ENCODE measurements at regions not wholly inside any gene's neighbourhood (a gene's known extent, or its start where the extent isn't known, plus 50 kb on each side); places are given as distances from the start of the nearest gene placed in this dataset.
"Not testable (repeated sequence)": the region's sequence is repeated elsewhere in the genome, so short reads cannot be mapped to it uniquely, and the experiment has no call there.

GRCh38 chr2:153420394-153420793, 58.2 kb downstream of the RPRM start:
- H3K9me3 ChIP-seq (replicated peaks): no peaks in the 10 kb centered on the region; the same call in 1 of the 2 replicates
- H3K27me3 ChIP-seq (replicated peaks): no peaks in the 10 kb centered on the region
- no peaks in the 10 kb centered on the region for H3K4me1 ChIP-seq (replicated peaks)
- H3K36me3 ChIP-seq: no peaks in the 10 kb centered on the region
- H3K27ac ChIP-seq: no peak overlapping the region
- no peak for DNase-seq (ENCODE audit: low read depth in 1 of 2, low spot score in 2 of 2)
- H3K4me3 ChIP-seq: no peak overlapping the region

DNA sequence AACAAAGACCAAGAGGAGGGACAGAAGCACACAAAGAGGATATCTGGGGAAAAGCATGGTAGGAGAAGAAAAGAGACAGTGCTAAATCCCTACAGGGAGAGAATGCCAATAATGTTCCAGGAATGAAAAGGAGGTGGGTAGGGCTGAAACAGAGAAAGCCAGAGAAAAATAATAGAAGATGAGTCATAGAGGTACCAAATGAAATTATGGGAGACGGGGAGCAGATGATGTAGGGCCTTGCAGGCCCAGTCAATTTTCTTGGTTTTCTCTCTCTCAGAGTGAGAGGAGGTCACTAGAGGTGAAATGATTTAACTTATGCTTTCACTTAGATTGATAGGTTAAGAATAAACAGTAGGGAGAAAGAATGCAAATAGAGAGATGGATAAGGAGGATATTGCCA, 61.5 kb downstream of the RPRM start:
- Histone ChIP-seq H3K9me3 (replicated peaks) (no peaks in the 10 kb centered on the region; the same call in 1 of the 2 replicates), H3K36me3 (no peaks in the 10 kb centered on the region), H3K4me3 (no peak overlapping the region), H3K4me1 (replicated peaks) (no peaks in the 10 kb centered on the region), H3K27ac (no peak overlapping the region), H3K27me3 (replicated peaks) (no peaks in the 10 kb centered on the region)
- no peak for DNase-seq (ENCODE audit: low read depth in 1 of 2, low spot score in 2 of 2)

DNA sequence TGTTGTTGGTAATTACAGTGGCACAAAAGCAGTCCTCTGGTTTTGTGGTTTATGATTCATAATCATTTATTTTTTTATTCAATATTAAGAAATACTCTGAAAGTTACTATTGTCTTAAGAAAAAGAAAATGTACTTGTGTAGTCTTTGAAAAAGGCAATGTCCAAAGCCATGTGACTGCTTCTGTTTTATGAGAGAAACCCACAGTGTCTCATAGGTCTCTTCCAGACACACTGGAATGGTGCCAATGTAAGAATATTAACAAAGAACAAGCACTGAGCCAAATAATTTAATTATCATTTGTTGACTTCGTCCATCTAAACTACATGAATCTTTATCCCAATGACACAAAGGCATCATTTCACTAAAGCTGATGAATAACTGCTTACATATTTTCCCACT, 62.5 kb downstream of the RPRM start:
- H3K27me3 ChIP-seq (replicated peaks): no peaks in the 10 kb centered on the region
- no peaks in the 10 kb centered on the region; the same call in 1 of the 2 replicates for H3K9me3 ChIP-seq (replicated peaks)
- H3K4me1 ChIP-seq (replicated peaks): no peaks in the 10 kb centered on the region
- no peak overlapping the region for H3K4me3 ChIP-seq
- no peak overlapping the region for H3K27ac ChIP-seq
- H3K36me3 ChIP-seq: no peaks in the 10 kb centered on the region
- no peak for DNase-seq (ENCODE audit: low read depth in 1 of 2, low spot score in 2 of 2)

DNA sequence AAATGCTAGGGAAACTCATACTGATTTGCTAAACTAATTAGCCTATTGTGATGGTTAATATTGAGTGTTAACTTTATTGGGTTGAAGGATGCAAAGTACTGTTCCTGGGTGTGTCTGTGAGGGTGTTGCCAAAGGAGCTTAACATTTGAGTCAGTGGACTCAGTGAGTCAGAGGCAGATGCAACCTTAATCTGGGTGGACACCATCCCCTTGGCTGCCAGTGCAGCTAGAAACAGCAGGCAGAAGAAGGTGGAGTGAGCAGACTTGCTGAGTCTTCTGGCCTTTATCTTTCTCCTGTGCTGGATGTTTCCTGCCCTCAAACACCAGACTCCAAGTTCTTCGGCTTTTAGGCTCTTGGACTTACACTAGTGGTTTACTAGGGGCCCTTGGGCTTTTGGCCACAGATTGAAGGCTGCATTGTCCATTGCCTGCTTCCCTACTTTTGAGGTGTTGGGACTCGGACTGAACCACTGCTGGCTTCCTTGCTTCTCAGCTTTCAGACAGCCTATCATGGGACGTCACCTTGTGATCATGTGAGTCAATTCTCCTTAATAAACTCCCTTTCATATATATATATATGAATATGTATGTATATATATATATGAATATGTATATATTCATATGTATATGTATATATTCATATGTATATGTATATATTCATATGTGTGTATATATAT, 69.7 kb downstream of the RPRM start:
- Histone ChIP-seq H3K4me3 (no peak overlapping the region), H3K27me3 (replicated peaks) (no peaks in the 10 kb centered on the region), H3K36me3 (no peaks in the 10 kb centered on the region), H3K9me3 (replicated peaks) (no peaks in the 10 kb centered on the region), H3K27ac (no peak overlapping the region), H3K4me1 (replicated peaks) (no peaks in the 10 kb centered on the region)
- DNase-seq (ENCODE audit: low read depth in 1 of 2, low spot score in 2 of 2): no peak

DNA sequence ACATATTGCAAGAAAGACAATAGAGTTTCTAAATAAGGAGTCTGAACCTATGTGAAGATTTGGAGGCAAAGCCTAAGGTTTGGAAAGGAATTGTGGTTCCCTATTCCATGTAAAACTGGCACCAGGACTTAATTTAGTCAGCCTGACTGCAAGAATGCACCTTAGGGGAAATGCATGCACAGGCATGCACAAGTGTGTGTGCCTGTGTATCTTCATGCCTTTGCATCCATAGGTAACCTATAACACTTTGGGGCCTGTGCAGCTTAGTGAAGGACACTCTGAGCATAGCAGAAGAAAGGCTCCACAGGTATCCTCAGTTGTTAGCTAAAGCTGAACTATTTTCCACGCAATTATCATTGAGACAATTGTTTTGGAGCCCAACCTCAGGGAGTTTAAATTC, 73.4 kb downstream of the RPRM start:
- no peak overlapping the region for H3K4me3 ChIP-seq

GRCh38 chr2:153404792-153405191, 73.8 kb downstream of the RPRM start:
- Histone ChIP-seq H3K4me1 (replicated peaks) (no peaks in the 10 kb centered on the region), H3K36me3 (no peaks in the 10 kb centered on the region), H3K4me3 (no peak overlapping the region), H3K9me3 (replicated peaks) (no peaks in the 10 kb centered on the region), H3K27me3 (replicated peaks) (no peaks in the 10 kb centered on the region), H3K27ac (no peak overlapping the region)
- no peak for DNase-seq (ENCODE audit: low read depth in 1 of 2, low spot score in 2 of 2)

More for the DNA sequence above, 73.4 kb downstream of the RPRM start:
- Histone ChIP-seq H3K36me3 (no peaks in the 10 kb centered on the region), H3K9me3 (replicated peaks) (no peaks in the 10 kb centered on the region), H3K27ac (no peak overlapping the region), H3K4me1 (replicated peaks) (no peaks in the 10 kb centered on the region), H3K27me3 (replicated peaks) (no peaks in the 10 kb centered on the region)
- no peak for DNase-seq (ENCODE audit: low read depth in 1 of 2, low spot score in 2 of 2)

GRCh38 chr2:153403940-153404339, 74.6 kb downstream of the RPRM start:
- no peak overlapping the region for H3K4me3 ChIP-seq
- H3K9me3 ChIP-seq (replicated peaks): no peaks in the 10 kb centered on the region
- no peaks in the 10 kb centered on the region for H3K27me3 ChIP-seq (replicated peaks)
- no peak overlapping the region for H3K27ac ChIP-seq
- no peak for DNase-seq (ENCODE audit: low read depth in 1 of 2, low spot score in 2 of 2)
- H3K36me3 ChIP-seq: no peaks in the 10 kb centered on the region
- no peaks in the 10 kb centered on the region for H3K4me1 ChIP-seq (replicated peaks)

DNA sequence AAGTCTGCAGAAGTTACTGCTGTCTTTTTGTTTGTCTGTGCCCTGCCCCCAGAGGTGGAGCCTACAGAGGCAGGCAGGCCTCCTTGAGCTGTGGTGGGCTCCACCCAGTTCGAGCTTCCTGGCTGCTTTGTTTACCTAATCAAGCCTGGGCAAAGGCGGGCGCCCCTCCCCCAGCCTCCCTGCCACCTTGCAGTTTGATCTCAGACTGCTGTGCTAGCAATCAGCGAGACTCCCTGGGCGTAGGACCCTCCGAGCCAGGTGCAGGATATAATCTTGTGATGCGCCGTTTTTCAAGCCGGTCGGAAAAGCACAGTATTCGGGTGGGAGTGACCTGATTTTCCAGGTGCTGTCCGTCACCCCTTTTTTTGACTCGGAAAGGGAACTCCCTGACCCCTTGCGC, 75.2 kb downstream of the RPRM start:
- H3K27ac ChIP-seq; DNase-seq (ENCODE audit: low read depth in 1 of 2, low spot score in 2 of 2); H3K4me1 ChIP-seq (replicated peaks); H3K4me3 ChIP-seq; H3K36me3 ChIP-seq; H3K27me3 ChIP-seq (replicated peaks); H3K9me3 ChIP-seq (replicated peaks): not testable (repeated sequence)

GRCh38 chr2:153394686-153395085, 83.9 kb downstream of the RPRM start:
- H3K36me3 ChIP-seq: no peaks in the 10 kb centered on the region
- H3K4me3 ChIP-seq: no peak overlapping the region
- H3K9me3 ChIP-seq (replicated peaks): no peaks in the 10 kb centered on the region
- H3K27ac ChIP-seq: no peak overlapping the region
- H3K4me1 ChIP-seq (replicated peaks): no peaks in the 10 kb centered on the region
- DNase-seq (ENCODE audit: low read depth in 1 of 2, low spot score in 2 of 2): no peak
- no peaks in the 10 kb centered on the region for H3K27me3 ChIP-seq (replicated peaks)

GRCh38 chr2:153394247-153394646, 84.3 kb downstream of the RPRM start:
- no peaks in the 10 kb centered on the region for H3K36me3 ChIP-seq
- H3K27ac ChIP-seq: no peak overlapping the region
- H3K27me3 ChIP-seq (replicated peaks): no peaks in the 10 kb centered on the region
- H3K4me3 ChIP-seq: no peak overlapping the region
- DNase-seq (ENCODE audit: low read depth in 1 of 2, low spot score in 2 of 2): no peak
- no peaks in the 10 kb centered on the region for H3K9me3 ChIP-seq (replicated peaks)
- no peaks in the 10 kb centered on the region for H3K4me1 ChIP-seq (replicated peaks)

DNA sequence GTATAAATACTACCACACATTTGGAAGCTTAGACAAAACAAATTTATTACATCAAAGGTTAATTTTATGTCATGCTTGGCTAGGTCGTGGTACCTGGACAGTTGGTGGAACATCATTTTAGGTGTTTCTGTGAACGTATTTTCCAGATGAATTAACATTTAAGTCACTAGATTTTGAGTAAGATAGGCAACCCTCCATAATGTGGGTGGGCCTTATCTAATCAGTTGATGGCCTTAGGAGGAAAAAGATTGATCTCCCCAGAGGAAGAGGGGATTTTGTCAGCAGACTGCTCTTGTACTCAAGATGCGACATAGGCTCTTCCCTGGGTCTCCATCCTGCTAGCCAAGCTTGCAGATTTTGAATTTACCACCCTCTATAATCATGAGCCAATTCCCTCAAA, 85.0 kb downstream of the RPRM start:
- no peaks in the 10 kb centered on the region for H3K27me3 ChIP-seq (replicated peaks)
- H3K4me1 ChIP-seq (replicated peaks): no peaks in the 10 kb centered on the region
- H3K4me3 ChIP-seq: no peak overlapping the region
- H3K36me3 ChIP-seq: no peaks in the 10 kb centered on the region
- H3K9me3 ChIP-seq (replicated peaks): no peaks in the 10 kb centered on the region
- H3K27ac ChIP-seq: no peak overlapping the region
- DNase-seq (ENCODE audit: low read depth in 1 of 2, low spot score in 2 of 2): no peak

GRCh38 chr2:153391131-153391530, 87.4 kb downstream of the RPRM start:
- DNase-seq (ENCODE audit: low read depth in 1 of 2, low spot score in 2 of 2): no peak
- no peak overlapping the region for H3K27ac ChIP-seq
- no peaks in the 10 kb centered on the region for H3K27me3 ChIP-seq (replicated peaks)
- H3K4me3 ChIP-seq: no peak overlapping the region
- H3K4me1 ChIP-seq (replicated peaks): no peaks in the 10 kb centered on the region
- H3K36me3 ChIP-seq: no peaks in the 10 kb centered on the region
- H3K9me3 ChIP-seq (replicated peaks): no peaks in the 10 kb centered on the region; the same call in 1 of the 2 replicates

GRCh38 chr2:153388246-153388645, 90.3 kb downstream of the RPRM start:
- H3K36me3 ChIP-seq: no peaks in the 10 kb centered on the region
- no peak overlapping the region for H3K4me3 ChIP-seq
- no peaks in the 10 kb centered on the region for H3K4me1 ChIP-seq (replicated peaks)
- H3K27me3 ChIP-seq (replicated peaks): no peaks in the 10 kb centered on the region
- no peak for DNase-seq (ENCODE audit: low read depth in 1 of 2, low spot score in 2 of 2)
- H3K9me3 ChIP-seq (replicated peaks): no peaks in the 10 kb centered on the region; the same call in 1 of the 2 replicates
- no peak overlapping the region for H3K27ac ChIP-seq

DNA sequence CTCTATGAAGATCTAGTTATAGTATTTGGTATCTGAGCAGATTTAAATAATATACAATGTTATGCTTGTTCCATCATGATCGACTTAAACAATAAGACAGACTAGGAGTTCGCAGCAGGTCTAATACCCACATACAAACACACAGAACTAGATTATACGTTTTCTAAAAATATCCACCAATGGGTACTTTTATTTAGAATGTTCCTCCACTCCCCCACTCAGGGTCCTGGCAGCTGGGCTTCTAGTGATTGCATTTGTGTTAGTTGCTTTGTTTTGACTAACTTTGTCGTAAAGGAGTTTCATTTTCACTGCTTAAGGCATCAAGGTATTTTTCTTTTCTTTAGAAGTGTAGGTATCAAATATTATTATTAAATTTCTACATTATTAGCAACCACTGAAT, 91.4 kb downstream of the RPRM start:
- no peak overlapping the region for H3K27ac ChIP-seq

GRCh38 chr2:153386481-153386897, 92.1 kb downstream of the RPRM start:
- no peak for DNase-seq (ENCODE audit: low read depth in 1 of 2, low spot score in 2 of 2)
- no peak overlapping the region for H3K4me3 ChIP-seq
- no peaks in the 10 kb centered on the region for H3K4me1 ChIP-seq (replicated peaks)
- H3K27me3 ChIP-seq (replicated peaks): no peaks in the 10 kb centered on the region
- H3K27ac ChIP-seq: no peak overlapping the region
- no peaks in the 10 kb centered on the region; the same call in 1 of the 2 replicates for H3K9me3 ChIP-seq (replicated peaks)
- H3K36me3 ChIP-seq: no peaks in the 10 kb centered on the region

More for the DNA sequence above, 91.4 kb downstream of the RPRM start:
- H3K4me1 ChIP-seq (replicated peaks): no peaks in the 10 kb centered on the region
- H3K9me3 ChIP-seq (replicated peaks): no peaks in the 10 kb centered on the region; the same call in 1 of the 2 replicates
- H3K4me3 ChIP-seq: no peak overlapping the region
- no peaks in the 10 kb centered on the region for H3K36me3 ChIP-seq
- DNase-seq (ENCODE audit: low read depth in 1 of 2, low spot score in 2 of 2): no peak
- no peaks in the 10 kb centered on the region for H3K27me3 ChIP-seq (replicated peaks)
